ENCODE measurements at regions not wholly inside any gene's neighbourhood (a gene's known extent, or its start where the extent isn't known, plus 50 kb on each side); places are given as distances from the start of the nearest gene placed in this dataset.

DNA sequence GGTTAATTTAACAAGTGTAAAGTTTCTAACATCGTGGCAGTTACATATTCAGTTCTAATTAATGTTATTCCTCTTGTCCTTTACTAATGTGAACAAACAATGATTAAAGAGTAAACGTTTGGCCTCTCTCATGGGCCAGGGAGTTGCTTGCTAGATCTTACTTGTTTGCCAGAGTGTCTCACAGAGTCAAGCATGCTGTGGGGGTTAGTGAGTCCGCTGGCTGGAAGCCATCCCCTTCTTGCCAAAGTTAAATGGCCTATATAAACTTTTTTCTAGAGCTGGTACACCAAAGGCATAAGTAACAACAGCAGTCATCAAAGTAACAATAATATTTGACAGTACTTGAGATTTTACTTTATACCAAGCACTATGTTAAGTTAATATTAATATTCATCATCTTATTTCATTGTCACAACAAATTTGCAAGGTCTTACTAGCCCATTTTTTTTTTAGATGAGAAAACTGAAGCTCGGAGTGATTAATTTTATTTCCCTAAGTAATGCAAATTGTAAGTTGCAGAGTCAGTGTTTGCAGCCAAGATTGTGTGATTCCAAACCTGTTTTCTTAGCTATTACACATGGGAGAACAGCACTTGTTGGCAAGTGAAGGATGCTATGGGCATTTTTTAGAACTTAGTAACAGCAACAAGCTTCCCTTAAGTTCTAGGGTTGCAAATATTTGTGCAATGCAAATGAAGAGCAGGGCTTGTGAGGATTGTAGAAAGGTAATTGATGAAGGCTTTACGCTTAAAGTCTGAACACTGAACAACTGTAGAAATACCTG is 224.5 kb downstream of the RFPL4B start:
- H3K36me3 ChIP-seq = no peaks in the 10 kb centered on the region
- H3K27ac ChIP-seq = peak overlapping the region; percentile 12 to 31
- no peak overlapping the region for H3K4me3 ChIP-seq
- TF ChIP-seq, protein P1, sequence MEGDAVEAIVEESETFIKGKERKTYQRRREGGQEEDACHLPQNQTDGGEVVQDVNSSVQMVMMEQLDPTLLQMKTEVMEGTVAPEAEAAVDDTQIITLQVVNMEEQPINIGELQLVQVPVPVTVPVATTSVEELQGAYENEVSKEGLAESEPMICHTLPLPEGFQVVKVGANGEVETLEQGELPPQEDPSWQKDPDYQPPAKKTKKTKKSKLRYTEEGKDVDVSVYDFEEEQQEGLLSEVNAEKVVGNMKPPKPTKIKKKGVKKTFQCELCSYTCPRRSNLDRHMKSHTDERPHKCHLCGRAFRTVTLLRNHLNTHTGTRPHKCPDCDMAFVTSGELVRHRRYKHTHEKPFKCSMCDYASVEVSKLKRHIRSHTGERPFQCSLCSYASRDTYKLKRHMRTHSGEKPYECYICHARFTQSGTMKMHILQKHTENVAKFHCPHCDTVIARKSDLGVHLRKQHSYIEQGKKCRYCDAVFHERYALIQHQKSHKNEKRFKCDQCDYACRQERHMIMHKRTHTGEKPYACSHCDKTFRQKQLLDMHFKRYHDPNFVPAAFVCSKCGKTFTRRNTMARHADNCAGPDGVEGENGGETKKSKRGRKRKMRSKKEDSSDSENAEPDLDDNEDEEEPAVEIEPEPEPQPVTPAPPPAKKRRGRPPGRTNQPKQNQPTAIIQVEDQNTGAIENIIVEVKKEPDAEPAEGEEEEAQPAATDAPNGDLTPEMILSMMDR (IDR thresholded peaks at IDR 0.05) = no peak
- DNase-seq = peak; percentile 23 to 66
- intact Hi-C loops (cut with DNase I; ENCODE audit: low total_unique reads) = no loop called here
- H3K9me3 ChIP-seq = no peaks in the 10 kb centered on the region
- peaks cover 0 to 12% (median 3%) of the 10 kb centered on the region in 4 donors for H3K4me1 ChIP-seq
- no peaks in the 10 kb centered on the region for H3K27me3 ChIP-seq

- intact Hi-C loops (cut with DNase I; ENCODE audit: low total_unique reads) = no loop called here
- H3K9me3 ChIP-seq = no peaks in the 10 kb centered on the region
- H3K27ac ChIP-seq = no peak overlapping the region
- TF ChIP-seq, protein P1 (IDR thresholded peaks at IDR 0.05) = no peak
- no peaks in the 10 kb centered on the region for H3K27me3 ChIP-seq
- no peak overlapping the region for H3K4me3 ChIP-seq
- no peaks in the 10 kb centered on the region for H3K36me3 ChIP-seq
- peaks cover 0 to 12% (median 3%) of the 10 kb centered on the region in 4 donors for H3K4me1 ChIP-seq
- no peak for DNase-seq
Measured at GRCh38 chr6:112574190-112574589, 227.1 kb downstream of the RFPL4B start.

GRCh38 chr6:112575309-112575834 is 228.2 kb downstream of the RFPL4B start:
- intact Hi-C loops (cut with DNase I; ENCODE audit: low total_unique reads) = no loop called here
- H3K4me3 ChIP-seq = no peak overlapping the region
- H3K27ac ChIP-seq = no peak overlapping the region
- TF ChIP-seq, protein P1 (IDR thresholded peaks at IDR 0.05) = no peak
- no peak for DNase-seq
- no peaks in the 10 kb centered on the region for H3K9me3 ChIP-seq
- H3K27me3 ChIP-seq = no peaks in the 10 kb centered on the region
- H3K4me1 ChIP-seq = peaks cover 0 to 12% (median 3%) of the 10 kb centered on the region in 4 donors
- no peaks in the 10 kb centered on the region for H3K36me3 ChIP-seq

DNA sequence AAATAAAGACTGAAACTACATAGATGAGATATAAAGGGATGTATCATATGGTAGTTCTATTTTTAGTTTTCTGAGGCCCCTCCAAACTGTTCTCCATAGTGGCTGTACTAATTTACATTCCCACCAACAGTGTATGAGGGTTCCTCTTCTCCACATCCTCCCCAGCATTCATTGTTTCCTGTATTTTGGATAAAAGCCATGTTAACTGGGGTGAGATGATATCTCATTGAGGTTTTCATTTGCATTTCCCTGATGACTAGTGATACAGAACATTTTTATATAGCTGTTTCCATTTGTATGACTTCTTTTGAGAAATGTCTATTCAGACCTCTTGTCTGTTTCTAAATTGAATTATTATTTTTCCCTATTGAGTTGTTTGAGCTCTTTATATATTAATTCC is 229.3 kb downstream of the RFPL4B start:
- no peaks in the 10 kb centered on the region for H3K9me3 ChIP-seq
- peaks cover 0 to 10% (median 2%) of the 10 kb centered on the region in 4 donors for H3K4me1 ChIP-seq
- TF ChIP-seq, protein P1 (IDR thresholded peaks at IDR 0.05) = no peak
- intact Hi-C loops (cut with DNase I; ENCODE audit: low total_unique reads) = no loop called here
- DNase-seq = no peak
- H3K36me3 ChIP-seq = no peaks in the 10 kb centered on the region
- no peak overlapping the region for H3K4me3 ChIP-seq
- no peaks in the 10 kb centered on the region for H3K27me3 ChIP-seq
- no peak overlapping the region for H3K27ac ChIP-seq

DNA sequence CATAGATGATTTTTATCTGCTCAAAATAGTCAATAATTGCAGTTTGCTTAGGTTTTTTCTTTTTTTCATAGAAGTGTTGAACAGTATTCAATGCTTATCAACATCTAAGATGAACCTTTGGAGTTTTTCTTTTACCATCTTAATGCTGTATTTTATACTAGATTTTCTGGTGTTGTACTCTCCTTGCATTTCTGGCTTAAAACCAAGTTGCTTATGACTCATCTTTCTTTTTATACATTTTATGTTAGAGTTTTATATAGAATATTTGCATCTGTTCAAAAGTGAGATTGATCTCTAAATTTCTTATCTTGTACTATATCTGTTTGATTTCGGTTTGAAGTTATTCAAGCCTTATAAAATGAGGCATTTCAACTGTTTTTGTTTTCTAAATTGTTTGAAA is 232.5 kb downstream of the RFPL4B start:
- TF ChIP-seq, protein P1 (IDR thresholded peaks at IDR 0.05) = no peak
- H3K27me3 ChIP-seq = no peaks in the 10 kb centered on the region
- intact Hi-C loops (cut with DNase I; ENCODE audit: low total_unique reads) = no loop called here
- no peak overlapping the region for H3K4me3 ChIP-seq
- no peaks in the 10 kb centered on the region for H3K9me3 ChIP-seq
- no peaks in the 10 kb centered on the region for H3K36me3 ChIP-seq
- no peak overlapping the region for H3K27ac ChIP-seq
- H3K4me1 ChIP-seq = no peaks in the 10 kb centered on the region
- no peak for DNase-seq

Measured in tibial artery (tissue), 4 donors.